ENCODE measurements at regions not wholly inside any gene's neighbourhood (a gene's known extent, or its start where the extent isn't known, plus 50 kb on each side); places are given as distances from the start of the nearest gene placed in this dataset.
"Not testable (repeated sequence)": the region's sequence is repeated elsewhere in the genome, so short reads cannot be mapped to it uniquely, and the experiment has no call there.

GRCh38 chr9:102642651-102643050, 352.5 kb upstream of the CYLC2 start:
- no peak for TF ChIP-seq CTCF (IDR thresholded peaks at IDR 0.05; ENCODE audit: low read depth, low read length)

GRCh38 chr9:102631559-102631958, 363.6 kb upstream of the CYLC2 start:
- TF ChIP-seq CTCF (IDR thresholded peaks at IDR 0.05; ENCODE audit: low read depth, low read length): no peak
- CTCF ChIA-PET: interaction anchor here (0.6 to 0.7 kb wide), 2 partner anchors 429 to 1035 kb away, joined by 5 to 11 read pairs; no protein-coding TSS in a partner anchor
- POLR2A ChIA-PET: no interaction called here
- Histone ChIP-seq H3K4me3 (ENCODE audit: low read depth, low read length) (no peak overlapping the region), H3K9me3 (ENCODE audit: control insufficient read depth, insufficient read depth, low read length) (peaks cover 6% of the 10 kb centered on the region; the same call in 1 of the 2 replicates), H3K27ac (ENCODE audit: low read depth, low read length) (no peak overlapping the region), H3K27me3 (ENCODE audit: control insufficient read depth, insufficient read depth, low read length) (no peaks in the 10 kb centered on the region)
- DNase-seq (ENCODE audit: low read depth, low spot score): no peak

More at GRCh38 chr9:102642651-102643050, 352.5 kb upstream of the CYLC2 start:
- Histone ChIP-seq H3K27ac (ENCODE audit: low read depth, low read length) (no peak overlapping the region), H3K27me3 (ENCODE audit: control insufficient read depth, insufficient read depth, low read length) (no peaks in the 10 kb centered on the region), H3K4me3 (ENCODE audit: low read depth, low read length) (no peak overlapping the region), H3K9me3 (ENCODE audit: control insufficient read depth, insufficient read depth, low read length) (peaks cover 5% of the 10 kb centered on the region; the same call in 1 of the 2 replicates)
- DNase-seq (ENCODE audit: low read depth, low spot score): no peak
- CTCF ChIA-PET: no interaction called here
- POLR2A ChIA-PET: no interaction called here

- no peak for DNase-seq (ENCODE audit: low read depth, low spot score)
- ChIA-PET POLR2A (no interaction called here), CTCF (no interaction called here)
- H3K4me3 ChIP-seq (ENCODE audit: low read depth, low read length): no peak overlapping the region
- H3K27me3 ChIP-seq (ENCODE audit: control insufficient read depth, insufficient read depth, low read length): no peaks in the 10 kb centered on the region
- H3K27ac ChIP-seq (ENCODE audit: low read depth, low read length): no peak overlapping the region
- no peak for TF ChIP-seq CTCF (IDR thresholded peaks at IDR 0.05; ENCODE audit: low read depth, low read length)
- H3K9me3 ChIP-seq (ENCODE audit: control insufficient read depth, insufficient read depth, low read length): peaks cover 9% of the 10 kb centered on the region; the same call in 1 of the 2 replicates
Observed at GRCh38 chr9:102609461-102609860, 385.7 kb upstream of the CYLC2 start.

GRCh38 chr9:102603198-102604195, 391.6 kb upstream of the CYLC2 start:
- H3K4me3 ChIP-seq (ENCODE audit: low read depth, low read length); DNase-seq (ENCODE audit: low read depth, low spot score); POLR2A ChIA-PET; H3K27ac ChIP-seq (ENCODE audit: low read depth, low read length); CTCF ChIA-PET; H3K27me3 ChIP-seq (ENCODE audit: control insufficient read depth, insufficient read depth, low read length): not testable (repeated sequence)
- H3K9me3 ChIP-seq (ENCODE audit: control insufficient read depth, insufficient read depth, low read length): peaks cover 24% of the 10 kb centered on the region

- no peak for DNase-seq (ENCODE audit: low read depth, low spot score)
- TF ChIP-seq CTCF (IDR thresholded peaks at IDR 0.05; ENCODE audit: low read depth, low read length): no peak
- POLR2A ChIA-PET: no interaction called here
- CTCF ChIA-PET: no interaction called here
- H3K4me3 ChIP-seq (ENCODE audit: low read depth, low read length): no peak overlapping the region
- H3K9me3 ChIP-seq (ENCODE audit: control insufficient read depth, insufficient read depth, low read length): no peaks in the 10 kb centered on the region; the same call in 1 of the 2 replicates
- no peaks in the 10 kb centered on the region for H3K27me3 ChIP-seq (ENCODE audit: control insufficient read depth, insufficient read depth, low read length)
- no peak overlapping the region for H3K27ac ChIP-seq (ENCODE audit: low read depth, low read length)
Observed at GRCh38 chr9:102594241-102594640, 400.9 kb upstream of the CYLC2 start.

Measured in AG04450 (cell line).